Stimulated activated CD4-positive, alpha-beta T cell treated with anti-CD3 and anti-CD28 coated beads, Interleukin-12 subunit alpha, Interleukin-12 subunit beta, amount 100 ng/mL, for 48 hours (primary cell): ENCODE measurements at regions not wholly inside any gene's neighbourhood (a gene's known extent, or its start where the extent isn't known, plus 50 kb on each side); places are given as distances from the start of the nearest gene placed in this dataset.
"Not testable (repeated sequence)": the region's sequence is repeated elsewhere in the genome, so short reads cannot be mapped to it uniquely, and the experiment has no call there.

Experiments used
- DNase-seq, 3 donors: peaks; one replicate each; pipeline ENCODE4 v3.0.0-alpha.2; 2020; ENCODE audit warnings: low read depth in 2 of 3, low spot score in 1 of 3

DNA sequence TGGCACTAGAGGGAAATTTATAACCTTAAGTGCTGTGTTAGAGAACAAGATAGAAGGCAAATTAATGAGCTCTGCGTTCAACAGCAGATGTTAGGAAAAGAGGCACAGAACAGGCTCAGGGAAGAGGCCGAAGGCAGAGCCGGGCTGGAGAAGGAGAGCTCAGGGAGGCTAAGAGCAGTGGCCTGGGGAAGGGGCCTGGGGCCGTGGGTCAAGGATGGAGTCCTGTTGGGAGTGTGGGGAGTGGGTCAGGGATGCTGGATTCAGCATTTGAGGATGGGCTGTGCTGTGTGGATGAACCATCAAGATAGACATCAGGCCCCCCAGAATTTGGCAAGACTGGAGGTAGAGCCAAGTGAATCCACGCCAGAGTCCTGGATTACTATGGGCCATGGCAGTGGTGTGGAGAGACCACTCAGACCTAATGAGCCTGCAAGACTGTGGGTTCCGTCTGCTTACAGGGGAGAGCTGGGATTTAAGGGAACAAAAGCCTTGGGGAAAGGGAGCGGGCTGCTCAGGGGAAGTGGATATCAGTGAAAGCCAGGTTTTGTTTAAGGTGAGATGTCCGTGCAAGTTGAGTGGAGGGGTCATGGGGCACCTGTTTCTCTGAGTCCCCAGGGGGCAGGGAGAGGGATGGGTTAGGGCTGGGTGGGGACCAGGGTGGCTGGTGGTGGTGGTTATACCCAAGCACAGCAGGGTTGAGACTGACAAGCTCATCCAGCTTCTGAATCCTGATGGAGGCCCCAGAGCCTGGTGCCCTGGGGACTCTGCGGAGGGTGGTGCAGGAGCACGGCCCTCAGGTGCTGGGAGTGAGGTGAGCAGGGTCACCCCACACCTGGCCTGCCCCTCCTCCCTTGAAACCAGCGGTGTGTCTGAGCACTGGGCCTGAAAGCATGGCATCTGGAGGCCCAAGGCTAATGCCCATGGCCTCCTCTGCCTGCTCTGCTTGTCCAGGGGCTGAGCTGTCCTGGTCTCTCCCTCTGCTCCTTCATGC is 101.7 kb downstream of the BMS1 start:
- no peak for DNase-seq

DNA sequence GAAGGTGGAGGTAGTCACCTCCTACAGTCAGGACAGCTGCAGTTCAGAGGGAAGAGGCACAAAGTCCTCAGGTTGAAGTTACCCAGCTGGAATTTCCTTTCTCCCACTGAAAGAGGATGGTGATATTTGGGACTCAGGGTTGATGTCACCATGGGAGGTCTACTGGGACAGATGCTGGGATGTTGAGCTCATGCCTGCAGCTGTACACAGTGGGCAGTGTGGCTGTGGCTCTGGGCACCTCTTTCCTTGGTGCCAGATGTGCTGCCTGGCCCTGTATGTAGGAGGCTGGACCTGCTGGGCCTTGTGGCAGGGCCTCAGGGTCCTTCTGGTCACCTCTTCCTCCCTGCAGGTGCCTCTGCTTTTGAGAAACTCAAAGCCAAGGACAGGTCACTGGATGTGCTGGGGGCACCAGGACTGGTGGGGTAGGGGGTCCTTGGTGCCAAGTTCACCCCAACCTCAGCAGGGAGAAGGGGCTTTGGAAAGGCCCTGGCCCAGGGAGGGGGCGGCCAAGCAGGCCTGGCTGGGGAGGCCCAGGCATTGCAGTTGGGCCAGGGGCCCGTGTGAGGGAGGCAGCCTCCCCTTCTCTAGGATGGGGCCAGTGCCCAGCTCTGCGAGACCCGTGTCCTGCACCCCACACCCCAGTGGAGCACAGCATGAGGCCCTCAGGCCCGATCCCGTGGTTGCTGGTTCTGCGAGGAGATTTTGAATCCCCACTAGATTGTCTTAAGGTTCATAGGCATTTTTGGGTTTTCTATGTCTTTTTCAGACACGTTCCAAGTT is 103.1 kb downstream of the BMS1 start:
- no peak for DNase-seq

DNA sequence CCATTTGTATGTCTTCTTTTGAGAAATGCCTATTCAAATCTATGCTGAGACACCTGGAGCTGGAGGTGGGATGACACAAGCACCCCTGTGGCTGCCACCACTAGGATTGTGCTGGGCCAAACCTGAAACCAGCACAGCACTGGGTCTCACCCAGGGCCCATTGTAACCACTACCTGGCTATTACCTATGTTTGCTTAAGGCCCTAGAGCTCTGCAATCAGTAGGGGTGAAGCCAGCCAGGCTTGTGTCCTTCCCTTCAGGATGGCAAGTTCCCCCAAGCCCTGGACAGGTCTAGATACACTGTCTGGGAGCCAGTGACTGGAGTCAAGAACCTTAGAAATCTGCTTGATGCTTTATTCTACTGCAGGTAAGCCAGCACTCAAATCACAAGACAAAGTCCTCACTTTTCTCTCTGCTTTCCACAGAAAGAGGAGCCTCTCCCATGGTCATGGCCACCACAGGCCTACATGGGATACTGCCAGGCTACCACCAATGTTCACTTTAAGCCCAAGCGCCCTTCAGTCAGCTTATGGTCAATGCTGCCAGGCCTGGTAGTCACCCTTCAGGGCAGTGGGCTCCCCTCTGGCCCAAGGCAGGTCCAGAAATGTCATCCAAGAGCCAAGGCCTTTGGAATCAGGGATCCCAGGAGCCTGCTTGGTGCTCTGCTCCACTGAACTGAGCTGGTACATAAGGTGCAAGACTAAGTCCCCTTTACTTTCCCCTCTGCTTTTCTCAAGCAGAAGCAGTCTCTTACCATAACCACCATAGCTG is 105.3 kb downstream of the BMS1 start:
- DNase-seq: no peak

DNA sequence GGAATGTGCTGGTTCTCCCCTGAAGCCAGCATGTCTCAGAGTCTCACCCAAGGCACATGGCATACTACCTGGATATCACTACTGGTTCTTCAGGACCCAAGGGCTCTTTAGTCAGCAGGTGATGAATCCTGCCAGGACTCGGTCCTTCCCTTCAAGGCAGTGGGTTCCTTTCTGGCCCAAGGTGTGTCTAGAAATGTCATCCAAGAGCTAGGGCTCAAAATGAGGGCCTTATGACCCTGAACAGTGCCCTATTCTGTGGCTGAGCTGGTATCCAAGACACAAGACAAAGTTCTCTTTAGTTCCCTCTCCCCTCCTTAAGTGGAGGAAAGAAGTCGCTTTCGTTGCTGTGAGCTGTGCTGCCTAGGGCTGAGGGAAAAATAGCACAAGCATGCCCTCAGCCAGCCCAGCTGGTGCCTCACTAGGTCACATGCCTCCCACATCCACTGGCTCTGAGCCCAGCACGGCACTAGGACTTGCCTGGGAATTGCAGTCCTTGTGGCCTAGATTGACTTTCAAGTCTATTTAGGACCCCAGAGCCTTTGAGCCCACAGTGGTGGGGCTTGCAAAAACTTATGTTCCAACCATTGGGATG is 106.0 kb downstream of the BMS1 start:
- DNase-seq: no peak

DNA sequence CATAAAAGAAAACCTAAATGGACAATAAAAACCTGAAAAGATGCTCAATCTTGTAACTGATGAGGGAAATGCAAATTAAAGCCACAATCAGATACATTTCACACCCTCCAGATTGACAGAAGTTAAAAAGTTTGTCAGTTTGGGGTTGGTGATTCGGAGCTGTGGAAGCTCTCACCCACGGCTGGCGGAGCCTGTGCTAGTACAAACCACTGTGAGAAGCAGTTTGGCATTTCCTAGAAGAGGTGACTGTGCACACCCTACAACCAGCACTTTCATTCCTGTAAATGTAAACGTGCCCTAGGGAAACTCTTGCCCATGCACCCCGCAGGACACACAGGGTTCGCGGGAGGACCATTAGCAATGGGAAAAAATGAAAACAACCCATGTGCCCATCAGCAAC is 114.1 kb downstream of the BMS1 start:
- no peak for DNase-seq

DNA sequence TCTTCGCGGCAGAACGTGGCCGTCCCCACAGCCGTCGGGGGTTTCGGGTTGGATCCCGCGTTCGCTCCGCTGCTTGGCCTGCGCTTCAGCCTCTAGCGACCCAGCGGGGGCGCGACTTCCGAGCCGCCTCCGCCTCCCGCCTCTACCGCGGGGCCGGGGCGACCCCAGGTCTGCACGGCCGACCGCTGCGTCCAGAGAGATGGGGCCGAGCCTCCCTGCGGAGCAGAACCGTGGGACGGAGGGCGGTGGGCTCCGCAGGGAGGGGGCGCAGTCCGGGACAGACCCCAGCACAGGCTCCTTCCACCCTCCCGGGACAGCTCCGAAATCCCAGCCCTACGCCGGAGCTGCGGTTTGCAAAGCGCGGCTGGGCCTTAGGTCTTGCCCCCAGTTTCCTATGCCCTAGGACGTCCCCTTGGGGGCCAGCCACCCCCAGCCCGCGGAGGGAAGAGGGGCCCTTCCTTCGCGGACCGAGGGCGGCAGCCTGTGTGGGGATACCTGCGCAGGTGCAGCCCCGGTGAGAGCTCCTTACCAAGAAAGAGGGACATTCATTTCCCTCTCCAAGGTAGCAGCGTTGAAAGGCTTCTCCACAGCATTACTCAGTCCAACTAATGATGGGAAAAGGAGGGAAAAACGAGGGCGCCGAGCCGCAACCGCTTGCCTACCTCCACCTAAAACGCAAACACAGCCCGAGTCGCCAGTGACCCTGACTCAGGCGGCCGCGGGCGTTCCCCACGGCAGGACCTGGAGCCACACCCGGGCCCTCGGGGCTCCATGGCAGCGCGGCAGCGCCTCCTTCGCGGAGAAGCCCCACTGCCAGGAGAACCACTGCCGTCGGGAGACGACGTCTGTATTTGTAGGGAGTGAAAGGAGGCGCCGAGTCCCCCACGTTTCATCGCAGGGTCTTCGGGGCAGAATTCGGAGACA is 115.7 kb downstream of the BMS1 start:
- DNase-seq: no peak

DNA sequence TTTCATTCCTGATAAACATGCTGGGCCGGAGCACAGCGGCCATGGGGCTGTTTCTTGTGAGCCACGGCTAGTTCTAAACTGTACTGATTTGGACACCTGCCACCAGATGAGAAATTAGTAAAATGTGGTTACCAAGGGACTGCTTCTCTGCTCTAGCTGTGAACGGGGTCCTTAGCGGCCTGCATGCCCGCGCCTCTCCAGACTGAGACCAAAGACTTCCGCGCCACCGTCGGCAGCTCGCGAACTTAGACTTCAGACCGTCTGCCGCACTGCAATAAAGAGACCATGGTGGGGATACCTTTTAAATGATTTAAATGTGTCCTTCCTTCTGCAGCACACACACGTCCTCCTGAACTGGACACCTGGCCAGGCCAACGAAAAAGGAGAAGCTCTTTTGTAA is 116.4 kb downstream of the BMS1 start:
- DNase-seq: no peak

DNA sequence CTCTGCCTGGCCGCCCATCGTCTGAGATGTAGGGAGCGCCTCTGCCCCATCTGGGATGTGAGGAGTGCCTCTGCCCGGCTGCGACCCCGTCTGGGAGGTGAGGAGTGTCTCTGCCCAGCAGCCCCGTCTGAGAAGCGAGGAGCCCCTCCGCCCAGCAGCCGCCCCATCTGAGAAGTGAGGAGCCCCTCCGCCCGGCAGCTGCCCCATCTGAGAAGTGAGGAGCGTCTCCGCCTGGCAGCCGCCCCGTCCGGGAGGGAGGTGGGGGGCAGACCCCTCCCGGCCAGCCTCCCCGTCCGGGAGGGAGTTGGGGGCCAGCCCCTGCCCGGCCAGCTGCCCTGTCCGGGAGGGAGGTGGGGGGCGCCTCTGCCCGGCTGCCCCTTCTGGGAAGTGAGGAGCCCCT is 117.8 kb downstream of the BMS1 start:
- not testable (repeated sequence) for DNase-seq

DNA sequence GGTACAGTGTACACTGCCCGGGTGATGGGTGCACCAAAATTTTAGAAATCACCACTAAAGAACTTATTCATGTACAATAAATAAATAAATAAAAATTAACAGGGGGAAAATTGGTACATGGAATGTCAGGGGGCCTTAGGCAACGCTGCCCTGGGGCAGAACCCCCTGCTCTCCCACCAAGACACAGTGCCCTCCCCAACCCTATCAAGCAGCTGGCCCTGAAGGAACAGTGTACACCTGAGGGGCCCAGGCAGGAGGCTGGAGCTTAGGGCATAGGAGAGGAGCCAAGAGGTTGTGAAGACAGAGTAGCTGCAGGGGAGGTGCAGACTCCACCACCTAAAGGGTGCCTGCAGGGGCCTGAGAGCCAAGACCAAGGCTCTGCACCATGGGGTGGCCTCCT is 128.8 kb downstream of the BMS1 start:
- DNase-seq: no peak

DNA sequence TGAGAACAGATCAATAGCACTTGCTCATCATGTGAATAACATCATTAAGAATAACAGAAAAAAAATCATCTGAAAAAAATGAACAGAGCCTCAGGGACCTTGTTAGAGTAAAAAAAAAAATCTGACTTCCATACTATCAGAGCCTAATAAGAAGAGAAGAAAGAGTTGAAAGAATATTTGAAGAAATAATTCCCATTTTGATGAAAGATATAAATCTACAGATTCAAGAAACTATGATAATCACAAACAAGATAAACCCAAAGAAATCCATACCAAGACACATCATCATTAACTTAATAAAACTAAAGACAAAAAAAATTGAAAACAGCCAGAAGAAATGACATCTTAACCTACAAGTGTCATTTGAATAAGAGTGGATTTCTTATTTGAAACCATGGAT is 134.4 kb downstream of the BMS1 start:
- no peak for DNase-seq

DNA sequence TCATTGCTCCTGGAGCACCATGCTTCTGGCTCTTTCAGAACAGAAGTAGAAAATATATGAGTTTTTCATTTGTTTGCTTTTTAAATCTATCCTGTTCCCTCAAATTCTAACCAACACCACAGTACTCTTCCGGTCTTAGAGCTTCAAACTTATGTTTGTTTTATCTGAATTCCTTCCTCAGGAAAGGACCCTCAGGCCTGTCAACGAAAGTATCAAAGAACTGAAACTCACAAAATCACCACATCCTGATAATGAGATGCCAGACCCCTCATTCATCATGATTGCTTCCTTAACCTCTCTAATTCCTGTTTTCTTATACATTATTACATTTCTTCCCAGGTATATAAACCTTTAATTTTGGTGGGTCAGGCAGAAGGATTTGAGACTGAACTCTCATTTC is 135.2 kb downstream of the BMS1 start:
- no peak for DNase-seq

DNA sequence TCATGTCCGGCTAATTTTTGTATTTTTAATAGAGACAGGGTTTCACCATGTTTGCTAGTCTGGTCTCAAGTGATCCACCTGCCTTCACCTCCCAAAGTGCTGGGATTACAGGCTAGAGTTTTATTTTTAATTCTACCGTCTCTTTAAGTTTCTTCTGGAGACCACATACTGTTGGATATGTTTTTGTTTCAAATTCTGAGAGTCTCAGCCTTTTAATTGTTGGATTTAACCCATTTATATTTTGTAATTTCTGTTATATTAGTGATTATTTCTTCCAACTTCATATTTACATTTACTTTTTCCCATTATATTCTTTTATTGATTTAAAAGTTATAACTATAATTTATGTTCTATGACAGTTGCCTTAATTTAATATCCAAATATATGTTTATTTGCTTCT is 139.4 kb downstream of the BMS1 start:
- DNase-seq: no peak

DNA sequence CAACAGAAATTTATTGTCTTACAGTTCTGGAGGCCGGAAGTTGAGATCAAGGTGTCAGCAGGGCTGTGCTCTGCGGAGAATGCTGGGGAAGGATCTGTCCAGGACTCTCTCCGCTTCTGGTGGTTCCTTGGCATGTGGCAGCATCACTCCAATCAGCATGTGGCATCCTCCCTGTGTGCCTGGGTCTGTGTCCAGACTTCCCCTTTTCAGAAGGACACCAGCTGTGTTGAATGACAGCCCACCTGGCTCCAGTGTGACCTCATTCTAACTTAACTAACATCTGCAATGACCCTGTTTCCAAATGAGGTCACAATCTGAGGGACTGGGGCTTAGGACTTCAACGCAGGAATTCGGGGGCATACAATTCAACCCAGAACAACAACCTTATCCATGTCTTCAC is 141.9 kb downstream of the BMS1 start:
- no peak for DNase-seq

DNA sequence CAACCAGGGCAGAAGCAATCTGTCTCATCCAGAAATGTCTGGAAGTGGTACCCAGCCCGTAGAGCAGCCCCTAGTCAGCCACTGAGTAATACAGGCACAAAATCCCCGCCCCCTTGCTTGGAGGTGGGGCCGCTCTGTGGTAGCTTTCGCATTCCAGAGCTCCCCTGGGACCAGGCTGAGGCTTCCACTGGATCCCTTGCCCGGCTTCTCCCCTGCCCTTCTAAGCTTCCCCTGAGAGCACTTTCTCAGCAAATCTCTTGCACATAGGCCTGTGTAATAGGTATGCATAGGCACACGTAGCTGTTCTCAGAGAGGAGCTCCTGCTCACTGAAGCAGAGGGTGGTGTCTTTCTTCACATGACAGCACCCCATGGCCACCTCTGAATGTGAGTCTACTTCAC is 144.2 kb downstream of the BMS1 start:
- no peak for DNase-seq

DNA sequence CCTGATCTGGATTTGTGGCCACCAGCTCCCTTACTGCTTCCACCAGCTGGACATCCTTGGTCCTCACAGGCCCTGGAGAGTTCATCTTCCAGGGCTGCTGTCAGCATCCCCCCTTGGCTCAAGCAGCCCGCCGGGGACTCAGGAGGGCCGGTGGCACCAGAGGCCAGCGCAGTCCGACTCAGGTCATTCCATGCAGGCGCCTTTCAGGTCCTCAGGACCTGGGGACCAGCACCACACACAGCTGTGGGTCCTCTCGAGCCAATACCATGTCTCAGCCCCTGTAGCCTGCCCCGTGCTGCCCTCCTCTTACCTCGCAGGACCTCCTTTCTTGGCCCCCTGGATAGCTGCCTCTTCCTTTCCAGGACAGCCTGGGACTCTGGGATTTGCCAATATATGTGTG is 145.5 kb downstream of the BMS1 start:
- no peak for DNase-seq

DNA sequence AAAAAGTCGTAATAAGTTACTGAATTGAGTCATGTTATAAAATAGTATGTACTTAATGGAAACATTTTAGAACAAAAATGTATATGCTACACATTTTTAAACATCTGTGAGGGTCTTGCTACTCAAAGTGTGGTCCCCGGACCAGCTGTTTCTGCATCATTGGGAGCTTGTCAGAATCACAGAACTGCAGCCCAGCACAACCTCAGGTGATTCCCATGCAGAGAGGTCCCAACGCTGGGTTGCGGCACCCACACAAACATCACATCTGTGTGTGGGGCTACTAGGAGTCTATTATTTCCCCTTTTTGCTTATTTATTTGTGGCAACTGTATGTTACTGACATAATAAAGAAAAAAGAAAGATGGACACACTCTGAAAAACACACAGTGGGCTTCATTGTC is 146.6 kb downstream of the BMS1 start:
- no peak for DNase-seq

DNA sequence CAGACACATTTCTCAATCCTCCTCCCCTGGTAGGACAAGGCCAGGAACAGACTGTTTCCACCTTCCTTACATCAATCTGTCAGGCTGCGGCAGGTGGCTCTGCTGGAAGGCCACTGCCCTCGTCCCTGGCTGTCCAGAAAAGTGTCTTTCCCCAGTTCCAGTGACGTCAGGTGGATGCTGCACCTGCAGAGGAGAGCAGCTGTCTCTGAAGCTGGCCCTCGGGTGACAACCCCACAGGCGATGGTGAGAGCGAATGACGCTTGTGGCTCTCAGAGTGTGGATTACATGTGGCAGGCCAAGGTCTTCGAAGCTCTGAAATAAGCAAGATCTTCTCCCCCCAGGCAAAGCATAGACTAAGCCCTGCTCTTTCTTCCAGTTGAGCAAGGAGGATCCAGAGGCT is 146.9 kb upstream of the RET start:
- no peak for DNase-seq

DNA sequence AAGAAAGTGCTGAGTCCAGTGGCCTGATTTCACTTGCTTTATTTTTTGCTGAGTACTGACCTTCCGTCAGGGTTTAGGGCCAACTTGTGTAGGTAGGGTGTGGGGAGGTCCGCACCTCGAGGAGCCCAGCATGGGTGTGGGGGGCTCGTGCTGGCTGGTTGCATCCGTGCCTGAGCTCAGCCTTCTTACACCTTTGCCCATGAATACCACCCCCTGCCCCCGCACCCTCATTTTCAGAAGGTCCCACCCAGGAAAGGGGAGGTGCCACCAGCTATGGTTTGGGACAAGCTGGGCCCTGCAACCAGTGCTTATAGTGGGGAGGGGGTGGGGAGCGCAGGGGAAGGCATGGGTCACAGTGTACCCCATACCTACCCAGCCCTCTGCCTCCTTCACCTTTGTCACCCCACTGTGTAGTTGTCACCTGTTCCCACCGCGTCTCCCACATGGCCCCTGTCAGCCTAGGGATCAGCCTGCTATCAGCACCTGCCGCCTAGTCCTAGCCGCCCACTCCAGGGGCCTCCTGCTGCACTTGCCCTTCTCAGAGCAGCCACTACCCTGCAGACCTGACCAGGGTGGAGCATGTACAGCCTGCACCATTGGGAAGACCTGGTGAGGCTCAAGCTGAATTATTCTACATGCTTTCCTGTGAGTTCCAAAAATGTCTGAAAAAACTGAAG is 146.2 kb upstream of the RET start:
- no peak for DNase-seq

DNA sequence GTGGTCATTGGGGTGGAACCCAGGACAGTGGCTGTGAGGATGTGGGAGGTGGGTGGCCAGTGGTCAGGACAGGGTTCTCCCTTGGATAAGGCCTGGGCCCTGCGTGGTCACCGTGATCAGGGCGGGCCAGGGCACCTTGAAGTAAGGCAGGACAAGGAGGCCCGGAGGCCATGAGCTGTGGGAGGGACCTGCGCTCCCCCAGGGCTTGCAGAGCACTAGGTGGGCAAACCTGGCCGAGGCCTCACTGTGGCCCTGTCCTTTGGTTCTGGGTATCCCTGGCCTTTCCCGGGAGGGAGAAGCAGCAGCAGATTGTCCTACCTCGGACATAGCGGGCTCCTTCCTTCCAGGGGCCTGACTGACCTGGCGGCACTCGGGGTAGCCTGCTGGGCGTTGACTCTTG is 144.8 kb upstream of the RET start:
- DNase-seq: no peak
